DND-41 (cell line): ENCODE measurements at regions not wholly inside any gene's neighbourhood (a gene's known extent, or its start where the extent isn't known, plus 50 kb on each side); places are given as distances from the start of the nearest gene placed in this dataset.

Source experiments
- CTCF ChIP-seq: IDR thresholded peaks from 2 replicates; pipeline ENCODE4 v1.5.1; 2012; ENCODE audit warnings: borderline replicate concordance, low read length, moderate library complexity, mild to moderate bottlenecking; ENCODE audit not compliant: poor library complexity, severe bottlenecking; ENCODE audit errors: extremely low read depth
- EZH2 ChIP-seq: IDR thresholded peaks from 3 replicates; pipeline ENCODE4 v1.6.1; 2012; ENCODE audit warnings: borderline replicate concordance, low read depth, mild to moderate bottlenecking, moderate library complexity, low read length, inconsistent platforms; ENCODE audit not compliant: severe bottlenecking

GRCh38 chr13:21894091-21894490 is 223.2 kb downstream of the FGF9 start:
- TF ChIP-seq CTCF (no peak), EZH2 (no peak)
